Esophagus squamous epithelium (tissue), 4 donors: ENCODE measurements at regions not wholly inside any gene's neighbourhood (a gene's known extent, or its start where the extent isn't known, plus 50 kb on each side); places are given as distances from the start of the nearest gene placed in this dataset.

Source experiments
- POLR2A ChIP-seq, 4 donors: fragments of 450-650 bp; IDR thresholded peaks; one replicate each; pipeline ENCODE4 v1.6.1; 2017; ENCODE audit warnings: antibody characterized with exemption in 4 of 4, mild to moderate bottlenecking in 4 of 4, moderate library complexity in 3 of 4
- TF ChIP-seq, protein P1 (sequence below), 6 experiments: fragments of 450-650 bp in 4 of 6; fragments of 200-600 bp in 2 of 6; sonication (generic) in 2 of 6; IDR thresholded peaks; one replicate each; pipeline ENCODE4 v1.5.1; 2016 to 2019; ENCODE audit warnings: antibody characterized with exemption in 6 of 6, mild to moderate bottlenecking in 4 of 6, moderate library complexity in 4 of 6

DNA sequence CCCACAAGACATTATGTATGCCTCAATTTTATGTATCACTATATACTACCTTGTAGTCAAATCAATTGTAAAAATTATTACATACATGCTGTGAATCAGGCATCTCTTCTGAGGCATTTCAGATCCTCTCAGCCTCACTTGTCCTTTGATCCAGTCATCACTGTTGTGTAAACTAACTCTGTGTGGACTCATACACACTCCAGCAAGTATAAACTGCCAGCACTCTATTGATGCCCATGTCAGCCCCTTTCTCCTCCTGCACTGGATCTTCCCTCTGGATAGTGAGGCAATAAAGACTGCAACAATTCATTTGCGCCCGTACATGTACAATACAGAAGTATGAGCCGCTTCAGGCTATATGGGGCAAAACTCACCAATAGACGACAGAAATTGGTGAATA, 364.7 kb upstream of the TGFBR2 start:
- TF ChIP-seq, protein P1, sequence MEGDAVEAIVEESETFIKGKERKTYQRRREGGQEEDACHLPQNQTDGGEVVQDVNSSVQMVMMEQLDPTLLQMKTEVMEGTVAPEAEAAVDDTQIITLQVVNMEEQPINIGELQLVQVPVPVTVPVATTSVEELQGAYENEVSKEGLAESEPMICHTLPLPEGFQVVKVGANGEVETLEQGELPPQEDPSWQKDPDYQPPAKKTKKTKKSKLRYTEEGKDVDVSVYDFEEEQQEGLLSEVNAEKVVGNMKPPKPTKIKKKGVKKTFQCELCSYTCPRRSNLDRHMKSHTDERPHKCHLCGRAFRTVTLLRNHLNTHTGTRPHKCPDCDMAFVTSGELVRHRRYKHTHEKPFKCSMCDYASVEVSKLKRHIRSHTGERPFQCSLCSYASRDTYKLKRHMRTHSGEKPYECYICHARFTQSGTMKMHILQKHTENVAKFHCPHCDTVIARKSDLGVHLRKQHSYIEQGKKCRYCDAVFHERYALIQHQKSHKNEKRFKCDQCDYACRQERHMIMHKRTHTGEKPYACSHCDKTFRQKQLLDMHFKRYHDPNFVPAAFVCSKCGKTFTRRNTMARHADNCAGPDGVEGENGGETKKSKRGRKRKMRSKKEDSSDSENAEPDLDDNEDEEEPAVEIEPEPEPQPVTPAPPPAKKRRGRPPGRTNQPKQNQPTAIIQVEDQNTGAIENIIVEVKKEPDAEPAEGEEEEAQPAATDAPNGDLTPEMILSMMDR (IDR thresholded peaks at IDR 0.05), result no peak
- TF ChIP-seq POLR2A (IDR thresholded peaks at IDR 0.05), result no peak
